ENCODE measurements at regions not wholly inside any gene's neighbourhood (a gene's known extent, or its start where the extent isn't known, plus 50 kb on each side); places are given as distances from the start of the nearest gene placed in this dataset.

- ATAC-seq (no peak), DNase-seq (no peak)
- Mint-ChIP-seq H3K36me3 (no peaks in the 10 kb centered on the region), H3K4me1 (no peaks in the 10 kb centered on the region), H3K27me3 (ENCODE audit: low read depth in 2 of 2) (peaks cover 26 to 63% of the 10 kb centered on the region in 2 donors), H3K4me3 (no peak overlapping the region), H3K27ac (no peak overlapping the region), H3K9me3 (no peaks in the 10 kb centered on the region)
- 75% methylated on average over 14 of the region's 14 CpGs for WGBS (ENCODE audit: insufficient coverage)
- intact Hi-C loops (cut with micrococcal nuclease): no loop called here
- Histone ChIP-seq H3K9me3 (ENCODE audit: control insufficient read depth, insufficient read depth, low read length) (no peaks in the 10 kb centered on the region), H3K27ac (ENCODE audit: low read length) (no peak overlapping the region), H3K4me3 (ENCODE audit: low read length) (no peak overlapping the region), H3K4me1 (ENCODE audit: control insufficient read depth, insufficient read depth, low read length) (no peaks in the 10 kb centered on the region), H3K27me3 (ENCODE audit: control insufficient read depth, insufficient read depth, low read length) (no peaks in the 10 kb centered on the region), H3K36me3 (ENCODE audit: control insufficient read depth, insufficient read depth, low read length) (no peaks in the 10 kb centered on the region)
- TF ChIP-seq CTCF (IDR thresholded peaks at IDR 0.05): no peak
These were observed 61.8 kb upstream of the CPLX2 start for GRCh38 chr5:175809531-175810121.

GRCh38 chr5:175810457-175810856 is 60.9 kb upstream of the CPLX2 start:
- H3K4me1 Mint-ChIP-seq: no peaks in the 10 kb centered on the region
- no peak overlapping the region for H3K27ac Mint-ChIP-seq
- Histone ChIP-seq H3K4me3 (ENCODE audit: low read length) (no peak overlapping the region), H3K4me1 (ENCODE audit: control insufficient read depth, insufficient read depth, low read length) (no peaks in the 10 kb centered on the region), H3K27ac (ENCODE audit: low read length) (no peak overlapping the region), H3K27me3 (ENCODE audit: control insufficient read depth, insufficient read depth, low read length) (no peaks in the 10 kb centered on the region), H3K9me3 (ENCODE audit: control insufficient read depth, insufficient read depth, low read length) (no peaks in the 10 kb centered on the region), H3K36me3 (ENCODE audit: control insufficient read depth, insufficient read depth, low read length) (no peaks in the 10 kb centered on the region)
- ATAC-seq (no peak), DNase-seq (no peak)
- WGBS (ENCODE audit: insufficient coverage): 61% methylated on average over 1 of the region's 2 CpGs
- H3K9me3 Mint-ChIP-seq: no peaks in the 10 kb centered on the region
- TF ChIP-seq CTCF (IDR thresholded peaks at IDR 0.05): no peak
- no peaks in the 10 kb centered on the region for H3K36me3 Mint-ChIP-seq
- no peak overlapping the region for H3K4me3 Mint-ChIP-seq
- H3K27me3 Mint-ChIP-seq (ENCODE audit: low read depth in 2 of 2): peaks cover 26 to 63% of the 10 kb centered on the region in 2 donors
- intact Hi-C loops (cut with micrococcal nuclease): no loop called here

- Histone ChIP-seq H3K36me3 (ENCODE audit: control insufficient read depth, insufficient read depth, low read length) (no peaks in the 10 kb centered on the region), H3K4me3 (ENCODE audit: low read length) (no peak overlapping the region), H3K27me3 (ENCODE audit: control insufficient read depth, insufficient read depth, low read length) (no peaks in the 10 kb centered on the region), H3K27ac (ENCODE audit: low read length) (no peak overlapping the region), H3K9me3 (ENCODE audit: control insufficient read depth, insufficient read depth, low read length) (no peaks in the 10 kb centered on the region), H3K4me1 (ENCODE audit: control insufficient read depth, insufficient read depth, low read length) (no peaks in the 10 kb centered on the region)
- no peak for TF ChIP-seq CTCF (IDR thresholded peaks at IDR 0.05)
- H3K27ac Mint-ChIP-seq: no peak overlapping the region
- peaks cover 20 to 54% of the 10 kb centered on the region in 2 donors for H3K27me3 Mint-ChIP-seq (ENCODE audit: low read depth in 2 of 2)
- ATAC-seq: no peak
- WGBS (ENCODE audit: insufficient coverage): 82% methylated on average over 2 of the region's 2 CpGs
- intact Hi-C loops (cut with micrococcal nuclease): no loop called here
- no peak overlapping the region for H3K4me3 Mint-ChIP-seq
- H3K9me3 Mint-ChIP-seq: no peaks in the 10 kb centered on the region
- H3K36me3 Mint-ChIP-seq: no peaks in the 10 kb centered on the region
- no peak for DNase-seq
- no peaks in the 10 kb centered on the region for H3K4me1 Mint-ChIP-seq
These were observed 59.8 kb upstream of the CPLX2 start for GRCh38 chr5:175811589-175811988.

GRCh38 chr5:175813943-175814630 is 57.3 kb upstream of the CPLX2 start:
- intact Hi-C loops (cut with micrococcal nuclease): no loop called here
- no peaks in the 10 kb centered on the region for H3K9me3 ChIP-seq (ENCODE audit: control insufficient read depth, insufficient read depth, low read length)
- 72% methylated on average over 4 of the region's 4 CpGs for WGBS (ENCODE audit: insufficient coverage)

More at GRCh38 chr5:175813943-175814630, 57.3 kb upstream of the CPLX2 start:
- Mint-ChIP-seq H3K4me1 (no peaks in the 10 kb centered on the region), H3K27me3 (ENCODE audit: low read depth in 2 of 2) (peaks cover 17 to 49% of the 10 kb centered on the region in 2 donors), H3K27ac (no peak overlapping the region), H3K9me3 (no peaks in the 10 kb centered on the region), H3K4me3 (no peak overlapping the region), H3K36me3 (no peaks in the 10 kb centered on the region)
- no peaks in the 10 kb centered on the region for H3K27me3 ChIP-seq (ENCODE audit: control insufficient read depth, insufficient read depth, low read length)
- no peak for DNase-seq
- H3K36me3 ChIP-seq (ENCODE audit: control insufficient read depth, insufficient read depth, low read length): no peaks in the 10 kb centered on the region
- no peak overlapping the region for H3K4me3 ChIP-seq (ENCODE audit: low read length)
- no peak overlapping the region for H3K27ac ChIP-seq (ENCODE audit: low read length)
- TF ChIP-seq CTCF (IDR thresholded peaks at IDR 0.05): no peak
- ATAC-seq: no peak
- no peaks in the 10 kb centered on the region for H3K4me1 ChIP-seq (ENCODE audit: control insufficient read depth, insufficient read depth, low read length)
